ENCODE measurements at regions not wholly inside any gene's neighbourhood (a gene's known extent, or its start where the extent isn't known, plus 50 kb on each side); places are given as distances from the start of the nearest gene placed in this dataset.

- DNase-seq: no peak
These were observed 475.0 kb downstream of the RNF144A start for GRCh38 chr2:7392076-7392787.

GRCh38 chr2:7394195-7394594 lies 477.0 kb downstream of the RNF144A start:
- DNase-seq: no peak

- no peak for DNase-seq
These were observed 483.4 kb downstream of the RNF144A start for GRCh38 chr2:7400628-7401027.

- no peak for DNase-seq
These were observed 486.0 kb downstream of the RNF144A start for GRCh38 chr2:7403092-7403775.

- DNase-seq: no peak
These were observed 488.9 kb downstream of the RNF144A start for GRCh38 chr2:7405861-7406715.

- no peak for DNase-seq
These were observed 489.8 kb downstream of the RNF144A start for GRCh38 chr2:7407001-7407400.

GRCh38 chr2:7407906-7408680 lies 490.9 kb downstream of the RNF144A start:
- DNase-seq: no peak

GRCh38 chr2:7411691-7412090 lies 494.5 kb downstream of the RNF144A start:
- no peak for DNase-seq

- DNase-seq: no peak
These were observed 500.9 kb downstream of the RNF144A start for GRCh38 chr2:7417845-7418742.

- no peak for DNase-seq
These were observed 502.0 kb downstream of the RNF144A start for GRCh38 chr2:7419186-7419585.

- no peak for DNase-seq
These were observed 502.7 kb downstream of the RNF144A start for GRCh38 chr2:7419814-7420311.

- DNase-seq: no peak
These were observed 503.3 kb downstream of the RNF144A start for GRCh38 chr2:7420530-7420929.

GRCh38 chr2:7424481-7424880 lies 507.3 kb downstream of the RNF144A start:
- DNase-seq: peak; percentile 6 to 79

GRCh38 chr2:7427293-7428060 lies 510.3 kb downstream of the RNF144A start:
- peak; percentile 35 to 84 for DNase-seq

- DNase-seq: no peak
These were observed 511.4 kb downstream of the RNF144A start for GRCh38 chr2:7428454-7429204.

- no peak for DNase-seq
These were observed 512.5 kb downstream of the RNF144A start for GRCh38 chr2:7429733-7430132.

GRCh38 chr2:7430421-7430868 lies 513.2 kb downstream of the RNF144A start:
- DNase-seq: no peak

- no peak for DNase-seq
These were observed 513.8 kb downstream of the RNF144A start for GRCh38 chr2:7430869-7431641.

- no peak for DNase-seq
These were observed 515.2 kb downstream of the RNF144A start for GRCh38 chr2:7432436-7432835.
